ENCODE measurements at regions not wholly inside any gene's neighbourhood (a gene's known extent, or its start where the extent isn't known, plus 50 kb on each side); places are given as distances from the start of the nearest gene placed in this dataset.

DNA sequence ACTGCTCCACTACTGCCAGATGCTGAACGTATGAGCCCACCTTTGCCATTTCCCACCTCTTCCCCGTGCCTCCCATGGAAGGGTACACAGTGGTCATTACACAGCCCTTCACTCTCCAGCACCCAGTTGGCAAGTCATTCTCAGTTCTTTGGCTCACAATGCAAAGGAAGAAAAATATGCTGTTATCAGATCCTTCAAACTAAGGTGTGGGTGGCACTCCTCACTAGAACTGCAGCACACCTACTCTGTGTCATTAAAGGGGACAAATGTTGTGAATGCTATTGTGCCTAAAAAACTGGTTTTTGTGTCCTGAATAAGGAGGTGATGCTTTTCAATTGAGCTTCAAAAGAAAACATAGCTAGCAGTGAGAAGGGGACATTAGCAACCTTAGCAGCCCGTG, 183.1 kb upstream of the SNX2 start:
- no peak for TF ChIP-seq POLR2A (IDR thresholded peaks at IDR 0.05)
- no peak for TF ChIP-seq CTCF (IDR thresholded peaks at IDR 0.05)

Measured in Peyer's patch (tissue), 4 donors.